Upper lobe of left lung (tissue), 6 donors: ENCODE measurements at regions not wholly inside any gene's neighbourhood (a gene's known extent, or its start where the extent isn't known, plus 50 kb on each side); places are given as distances from the start of the nearest gene placed in this dataset.

Source experiments
- ATAC-seq, 2 donors: fragments of 200-7000 bp; cut with Tn5 transposase; one replicate each; pipeline ENCODE4 v1.9.1; 2022; ENCODE audit warnings: mild to moderate bottlenecking in 2 of 2, moderate library complexity in 2 of 2; ENCODE audit not compliant: low FRiP score in 2 of 2
- DNase-seq, 2 donors: peaks; one replicate each; pipeline ENCODE4 v3.0.0-alpha.2; 2019 to 2020
- H3K27ac ChIP-seq, 4 donors: fragments of 200-600 bp; sonication (generic); one replicate each; pipeline ENCODE4 v1.5.1; 2016 to 2019
- H3K27me3 ChIP-seq, 4 donors: fragments of 200-600 bp; sonication (generic); one replicate each; pipeline ENCODE4 v1.5.1; 2017 to 2019
- H3K36me3 ChIP-seq, 4 donors: fragments of 200-600 bp; sonication (generic); one replicate each; pipeline ENCODE4 v1.5.1; 2016 to 2019
- H3K4me1 ChIP-seq, 4 donors: fragments of 200-600 bp; sonication (generic); one replicate each; pipeline ENCODE4 v1.5.1; 2018 to 2019
- H3K4me3 ChIP-seq, 4 donors: fragments of 200-600 bp; sonication (generic); one replicate each; pipeline ENCODE4 v1.5.1; 2017 to 2019; ENCODE audit warnings: mild to moderate bottlenecking in 2 of 4, moderate library complexity in 1 of 4
- H3K9me3 ChIP-seq, 4 donors: fragments of 200-600 bp; sonication (generic); one replicate each; pipeline ENCODE4 v1.5.1; 2018 to 2019
- CTCF ChIP-seq, 6 experiments: fragments of 450-650 bp in 4 of 6; fragments of 200-600 bp in 2 of 6; sonication (generic) in 2 of 6; IDR thresholded peaks; one replicate each; pipeline ENCODE4 v1.5.1; 2016 to 2019; ENCODE audit warnings: antibody characterized with exemption in 6 of 6
- EP300 ChIP-seq, 4 donors: sonication (generic); formaldehyde crosslinking; IDR thresholded peaks; one replicate each; pipeline ENCODE4 v1.5.1; 2017; ENCODE audit warnings: antibody characterized with exemption in 4 of 4, control low read depth in 2 of 4
- POLR2A ChIP-seq, 4 donors: fragments of 450-650 bp; IDR thresholded peaks; one replicate each; pipeline ENCODE4 v1.5.1; 2016 to 2017; ENCODE audit warnings: antibody characterized with exemption in 4 of 4, mild to moderate bottlenecking in 2 of 4
- POLR2AphosphoS5 ChIP-seq, 2 donors: sonication (generic); formaldehyde crosslinking; IDR thresholded peaks; one replicate each; pipeline ENCODE4 v1.5.1; 2017; ENCODE audit warnings: antibody characterized with exemption in 2 of 2
- WGBS, 2 donors: methylation state at CpG; one replicate each; pipeline ENCODE4 v1.1.5; 2017 to 2018; 5-methylcytosine and 5-hydroxymethylcytosine counted together
- donor health status: DM: no; HTN: no; CAD: no; lungs with moderate emphysema.
- donor health status: DM: no; HTN: yes; CAD: no; lungs with severe emphysema.

- Histone ChIP-seq H3K27me3 (no peaks in the 10 kb centered on the region), H3K4me3 (no peak overlapping the region), H3K27ac (no peak overlapping the region), H3K4me1 (no peaks in the 10 kb centered on the region), H3K36me3 (no peaks in the 10 kb centered on the region), H3K9me3 (no peaks in the 10 kb centered on the region)
- 49 to 54% methylated on average over 2 of the region's 2 CpGs for WGBS, 2 donors
- no peak for ATAC-seq
- DNase-seq = no peak
- TF ChIP-seq CTCF (IDR thresholded peaks at IDR 0.05) (no peak), POLR2AphosphoS5 (IDR thresholded peaks at IDR 0.05) (no peak), EP300 (IDR thresholded peaks at IDR 0.05) (no peak), POLR2A (IDR thresholded peaks at IDR 0.05) (no peak)
Observed at GRCh38 chr5:164341056-164341619, 835.7 kb downstream of the MAT2B start.

- H3K9me3 ChIP-seq = no peaks in the 10 kb centered on the region
- no peaks in the 10 kb centered on the region for H3K27me3 ChIP-seq
- no peak overlapping the region for H3K4me3 ChIP-seq
- no peak for DNase-seq
- no peaks in the 10 kb centered on the region for H3K36me3 ChIP-seq
- H3K27ac ChIP-seq = no peak overlapping the region
- TF ChIP-seq EP300 (IDR thresholded peaks at IDR 0.05) = no peak
- H3K4me1 ChIP-seq = no peaks in the 10 kb centered on the region
- ATAC-seq = no peak
- 33 to 56% methylated on average over 4 of the region's 4 CpGs for WGBS, 2 donors
Observed at GRCh38 chr5:164345173-164345849, 839.9 kb downstream of the MAT2B start.

GRCh38 chr5:164345853-164346252 lies 840.4 kb downstream of the MAT2B start:
- Histone ChIP-seq H3K4me3 (no peak overlapping the region), H3K36me3 (no peaks in the 10 kb centered on the region), H3K27ac (no peak overlapping the region), H3K9me3 (no peaks in the 10 kb centered on the region), H3K4me1 (no peaks in the 10 kb centered on the region), H3K27me3 (no peaks in the 10 kb centered on the region)
- ATAC-seq (no peak), DNase-seq (no peak)
- TF ChIP-seq EP300 (IDR thresholded peaks at IDR 0.05) (no peak), CTCF (IDR thresholded peaks at IDR 0.05) (no peak), POLR2A (IDR thresholded peaks at IDR 0.05) (no peak), POLR2AphosphoS5 (IDR thresholded peaks at IDR 0.05) (no peak)
- 67 to 72% methylated on average over 3 of the region's 3 CpGs for WGBS, 2 donors

GRCh38 chr5:164346785-164347630 lies 841.6 kb downstream of the MAT2B start:
- TF ChIP-seq CTCF (IDR thresholded peaks at IDR 0.05) = no peak
- TF ChIP-seq POLR2AphosphoS5 (IDR thresholded peaks at IDR 0.05) = no peak
- no peak for TF ChIP-seq POLR2A (IDR thresholded peaks at IDR 0.05)
- H3K9me3 ChIP-seq = no peaks in the 10 kb centered on the region
- no peaks in the 10 kb centered on the region for H3K36me3 ChIP-seq
- WGBS, 2 donors = 23 to 28% methylated on average over 6 of the region's 6 CpGs
- H3K4me1 ChIP-seq = no peaks in the 10 kb centered on the region
- no peaks in the 10 kb centered on the region for H3K27me3 ChIP-seq
- H3K4me3 ChIP-seq = no peak overlapping the region
- DNase-seq (no peak), ATAC-seq (no peak)
- H3K27ac ChIP-seq = no peak overlapping the region

- DNase-seq (no peak), ATAC-seq (no peak)
- Histone ChIP-seq H3K9me3 (no peaks in the 10 kb centered on the region), H3K27me3 (no peaks in the 10 kb centered on the region), H3K36me3 (no peaks in the 10 kb centered on the region), H3K4me3 (no peak overlapping the region), H3K4me1 (no peaks in the 10 kb centered on the region), H3K27ac (no peak overlapping the region)
- TF ChIP-seq POLR2AphosphoS5 (IDR thresholded peaks at IDR 0.05) (no peak), EP300 (IDR thresholded peaks at IDR 0.05) (no peak), CTCF (IDR thresholded peaks at IDR 0.05) (no peak), POLR2A (IDR thresholded peaks at IDR 0.05) (no peak)
- WGBS, 2 donors = 79 to 88% methylated on average over 1 of the region's 1 CpG
Observed at GRCh38 chr5:164350236-164350635, 844.8 kb downstream of the MAT2B start.
